SK-N-SH treated with all-trans-retinoic acid at 6 μM for 48 hours (cell line): ENCODE measurements at regions not wholly inside any gene's neighbourhood (a gene's known extent, or its start where the extent isn't known, plus 50 kb on each side); places are given as distances from the start of the nearest gene placed in this dataset.

Source experiments
- ARNTL ChIP-seq: fragments of 450-650 bp; formaldehyde crosslinking; IDR thresholded peaks from 2 replicates; pipeline ENCODE4 v1.5.0; 2020; ENCODE audit warnings: low read depth, mild to moderate bottlenecking, moderate library complexity, borderline replicate concordance
- BACH2 ChIP-seq: fragments of 250-450 bp; sonication (Bioruptor Pico); IDR thresholded peaks from 2 replicates; pipeline ENCODE4 v1.9.0; 2021; ENCODE audit warnings: mild to moderate bottlenecking, borderline replicate concordance
- CREB5 ChIP-seq: fragments of 250-450 bp; sonication (Bioruptor Pico); IDR thresholded peaks from 2 replicates; pipeline ENCODE4 v1.5.1; 2020; ENCODE audit warnings: low read depth, mild to moderate bottlenecking, moderate library complexity
- CSRNP3 ChIP-seq: fragments of 250-450 bp; sonication (Bioruptor Pico); IDR thresholded peaks from 2 replicates; pipeline ENCODE4 v1.5.1; 2021; ENCODE audit warnings: mild to moderate bottlenecking, moderate library complexity
- ESRRG ChIP-seq: fragments of 250-450 bp; sonication (Bioruptor Pico); IDR thresholded peaks from 2 replicates; pipeline ENCODE4 v1.6.1; 2021; ENCODE audit warnings: mild to moderate bottlenecking
- ISL1 ChIP-seq: fragments of 250-450 bp; sonication (Bioruptor Pico); IDR thresholded peaks from 2 replicates; pipeline ENCODE4 v2.1.2; 2022; ENCODE audit warnings: mild to moderate bottlenecking, moderate library complexity
- TSHZ2 ChIP-seq: fragments of 250-450 bp; sonication (Bioruptor Pico); IDR thresholded peaks from 2 replicates; pipeline ENCODE4 v1.5.0; 2020; ENCODE audit warnings: mild to moderate bottlenecking, moderate library complexity
- ZC3H10 ChIP-seq: fragments of 250-450 bp; sonication (Bioruptor Pico); IDR thresholded peaks from 2 replicates; pipeline ENCODE4 v1.5.1; 2021; ENCODE audit warnings: mild to moderate bottlenecking, moderate library complexity
- ZFP30 ChIP-seq: fragments of 450-650 bp; formaldehyde crosslinking; IDR thresholded peaks from 2 replicates; pipeline ENCODE4 v1.5.0; 2022; ENCODE audit warnings: mild to moderate bottlenecking, moderate library complexity
- ZNF8 ChIP-seq: fragments of 450-650 bp; formaldehyde crosslinking; IDR thresholded peaks from 2 replicates; pipeline ENCODE4 v1.5.0; 2020; ENCODE audit warnings: mild to moderate bottlenecking, moderate library complexity

GRCh38 chr11:112795911-112796649 lies 165.1 kb upstream of the NCAM1 start:
- no peak for TF ChIP-seq BACH2
- TF ChIP-seq CREB5 (CRISPR knock-in tag) = no peak
- TF ChIP-seq TSHZ2 (CRISPR knock-in tag) = no peak
- no peak for TF ChIP-seq ZFP30 (CRISPR knock-in tag)
- no peak for TF ChIP-seq ISL1 (CRISPR knock-in tag)
- no peak for TF ChIP-seq CSRNP3 (CRISPR knock-in tag)
- no peak for TF ChIP-seq ARNTL (CRISPR knock-in tag)
- no peak for TF ChIP-seq ESRRG (CRISPR knock-in tag)
- TF ChIP-seq ZNF8 (CRISPR knock-in tag) = no peak
- no peak for TF ChIP-seq ZC3H10 (CRISPR knock-in tag)
